SW480 (cell line): ENCODE measurements at regions not wholly inside any gene's neighbourhood (a gene's known extent, or its start where the extent isn't known, plus 50 kb on each side); places are given as distances from the start of the nearest gene placed in this dataset.

Experiments used
- DNase-seq: peaks from one replicate; pipeline ENCODE4 v3.0.0-alpha.2; 2016; ENCODE audit warnings: low spot score

GRCh38 chr13:34002924-34003323 lies 185.0 kb downstream of the RFC3 start:
- no peak for DNase-seq

- no peak for DNase-seq
These were observed 185.7 kb downstream of the RFC3 start for GRCh38 chr13:34003656-34004055.

- DNase-seq: no peak
These were observed 186.7 kb downstream of the RFC3 start for GRCh38 chr13:34004676-34005075.

- DNase-seq: no peak
These were observed 188.1 kb downstream of the RFC3 start for GRCh38 chr13:34006011-34006410.

- peak; percentile 67 for DNase-seq
These were observed 193.7 kb downstream of the RFC3 start for GRCh38 chr13:34011552-34012085.

- DNase-seq: no peak
These were observed 194.4 kb downstream of the RFC3 start for GRCh38 chr13:34012382-34012781.

- no peak for DNase-seq
These were observed 195.1 kb downstream of the RFC3 start for GRCh38 chr13:34013061-34013460.

GRCh38 chr13:34017231-34017630 lies 199.3 kb downstream of the RFC3 start:
- DNase-seq: no peak

GRCh38 chr13:34019870-34020269 lies 201.9 kb downstream of the RFC3 start:
- peak; percentile 97 for DNase-seq

- peak; percentile 11 for DNase-seq
These were observed 202.4 kb downstream of the RFC3 start for GRCh38 chr13:34020388-34020787.

- no peak for DNase-seq
These were observed 203.7 kb downstream of the RFC3 start for GRCh38 chr13:34021619-34022018.

- peak; percentile 33 for DNase-seq
These were observed 207.8 kb downstream of the RFC3 start for GRCh38 chr13:34025746-34026145.

GRCh38 chr13:34026308-34026707 lies 208.4 kb downstream of the RFC3 start:
- no peak for DNase-seq

GRCh38 chr13:34028496-34029442 lies 210.8 kb downstream of the RFC3 start:
- DNase-seq: no peak

GRCh38 chr13:34030782-34031181 lies 212.8 kb downstream of the RFC3 start:
- no peak for DNase-seq

GRCh38 chr13:34031610-34032009 lies 213.7 kb downstream of the RFC3 start:
- no peak for DNase-seq

GRCh38 chr13:34034411-34034810 lies 216.5 kb downstream of the RFC3 start:
- DNase-seq: no peak

- DNase-seq: no peak
These were observed 217.2 kb downstream of the RFC3 start for GRCh38 chr13:34035178-34035577.

- DNase-seq: no peak
These were observed 217.9 kb downstream of the RFC3 start for GRCh38 chr13:34035676-34036325.

GRCh38 chr13:34037636-34038540 lies 219.9 kb downstream of the RFC3 start:
- DNase-seq: no peak

GRCh38 chr13:34038541-34039068 lies 220.7 kb downstream of the RFC3 start:
- DNase-seq: no peak

GRCh38 chr13:34039678-34040077 lies 221.7 kb downstream of the RFC3 start:
- DNase-seq: no peak
